ENCODE measurements at regions not wholly inside any gene's neighbourhood (a gene's known extent, or its start where the extent isn't known, plus 50 kb on each side); places are given as distances from the start of the nearest gene placed in this dataset.

DNA sequence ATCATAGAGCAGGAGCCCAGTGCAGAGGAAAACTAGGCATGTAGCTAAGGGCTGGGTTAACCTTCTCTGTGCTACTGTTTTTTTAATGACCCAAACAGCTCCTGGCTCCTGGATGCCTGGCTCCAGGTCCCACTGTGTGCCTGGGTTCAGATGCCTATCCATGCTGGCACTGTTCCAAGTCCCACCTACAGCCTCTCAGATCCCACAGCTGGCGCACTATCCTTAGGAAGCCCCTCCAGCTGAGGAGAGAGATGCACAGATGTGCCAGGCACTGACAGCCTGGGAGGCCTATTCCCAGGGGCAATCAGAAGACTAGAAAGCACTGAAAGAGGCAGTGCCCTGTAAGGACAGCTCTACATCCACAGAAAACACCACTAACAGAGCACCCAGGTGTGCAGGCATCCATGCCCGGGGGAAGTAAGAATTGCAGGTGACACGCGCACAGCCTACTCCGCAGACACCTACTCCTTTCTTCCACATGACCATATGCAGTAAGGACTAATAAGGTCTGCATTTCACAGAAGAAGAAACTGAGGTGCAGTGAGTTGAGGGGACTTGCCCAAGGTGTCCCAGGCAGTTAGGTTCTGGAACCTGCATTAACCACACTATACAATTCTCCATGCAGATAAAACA lies 51.2 kb downstream of the PITPNM2 start:
- TF ChIP-seq, protein P1, sequence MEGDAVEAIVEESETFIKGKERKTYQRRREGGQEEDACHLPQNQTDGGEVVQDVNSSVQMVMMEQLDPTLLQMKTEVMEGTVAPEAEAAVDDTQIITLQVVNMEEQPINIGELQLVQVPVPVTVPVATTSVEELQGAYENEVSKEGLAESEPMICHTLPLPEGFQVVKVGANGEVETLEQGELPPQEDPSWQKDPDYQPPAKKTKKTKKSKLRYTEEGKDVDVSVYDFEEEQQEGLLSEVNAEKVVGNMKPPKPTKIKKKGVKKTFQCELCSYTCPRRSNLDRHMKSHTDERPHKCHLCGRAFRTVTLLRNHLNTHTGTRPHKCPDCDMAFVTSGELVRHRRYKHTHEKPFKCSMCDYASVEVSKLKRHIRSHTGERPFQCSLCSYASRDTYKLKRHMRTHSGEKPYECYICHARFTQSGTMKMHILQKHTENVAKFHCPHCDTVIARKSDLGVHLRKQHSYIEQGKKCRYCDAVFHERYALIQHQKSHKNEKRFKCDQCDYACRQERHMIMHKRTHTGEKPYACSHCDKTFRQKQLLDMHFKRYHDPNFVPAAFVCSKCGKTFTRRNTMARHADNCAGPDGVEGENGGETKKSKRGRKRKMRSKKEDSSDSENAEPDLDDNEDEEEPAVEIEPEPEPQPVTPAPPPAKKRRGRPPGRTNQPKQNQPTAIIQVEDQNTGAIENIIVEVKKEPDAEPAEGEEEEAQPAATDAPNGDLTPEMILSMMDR (IDR thresholded peaks at IDR 0.05; ENCODE audit: control extremely low read depth in 1 of 3, insufficient read depth in 1 of 3, low read depth in 1 of 3, low read length in 3 of 3), result no peak
- TF ChIP-seq CBX5 (IDR thresholded peaks at IDR 0.05; ENCODE audit: low read depth, low read length) (no peak), SRF (IDR thresholded peaks at IDR 0.05; ENCODE audit: low read depth, low read length) (no peak)
